ENCODE measurements at regions not wholly inside any gene's neighbourhood (a gene's known extent, or its start where the extent isn't known, plus 50 kb on each side); places are given as distances from the start of the nearest gene placed in this dataset.

- TF ChIP-seq, protein P1, sequence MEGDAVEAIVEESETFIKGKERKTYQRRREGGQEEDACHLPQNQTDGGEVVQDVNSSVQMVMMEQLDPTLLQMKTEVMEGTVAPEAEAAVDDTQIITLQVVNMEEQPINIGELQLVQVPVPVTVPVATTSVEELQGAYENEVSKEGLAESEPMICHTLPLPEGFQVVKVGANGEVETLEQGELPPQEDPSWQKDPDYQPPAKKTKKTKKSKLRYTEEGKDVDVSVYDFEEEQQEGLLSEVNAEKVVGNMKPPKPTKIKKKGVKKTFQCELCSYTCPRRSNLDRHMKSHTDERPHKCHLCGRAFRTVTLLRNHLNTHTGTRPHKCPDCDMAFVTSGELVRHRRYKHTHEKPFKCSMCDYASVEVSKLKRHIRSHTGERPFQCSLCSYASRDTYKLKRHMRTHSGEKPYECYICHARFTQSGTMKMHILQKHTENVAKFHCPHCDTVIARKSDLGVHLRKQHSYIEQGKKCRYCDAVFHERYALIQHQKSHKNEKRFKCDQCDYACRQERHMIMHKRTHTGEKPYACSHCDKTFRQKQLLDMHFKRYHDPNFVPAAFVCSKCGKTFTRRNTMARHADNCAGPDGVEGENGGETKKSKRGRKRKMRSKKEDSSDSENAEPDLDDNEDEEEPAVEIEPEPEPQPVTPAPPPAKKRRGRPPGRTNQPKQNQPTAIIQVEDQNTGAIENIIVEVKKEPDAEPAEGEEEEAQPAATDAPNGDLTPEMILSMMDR (IDR thresholded peaks at IDR 0.05) = no peak
- TF ChIP-seq POLR2A (IDR thresholded peaks at IDR 0.05) (no peak), POLR2AphosphoS5 (IDR thresholded peaks at IDR 0.05; ENCODE audit: insufficient read depth in 1 of 2, low read depth in 1 of 2) (no peak)
Measured at GRCh38 chr6:99195986-99196655, 153.4 kb downstream of the FAXC start.
